ENCODE measurements at regions not wholly inside any gene's neighbourhood (a gene's known extent, or its start where the extent isn't known, plus 50 kb on each side); places are given as distances from the start of the nearest gene placed in this dataset.

- no peak overlapping the region for H3K27ac Mint-ChIP-seq
- no peak for TF ChIP-seq CTCF (IDR thresholded peaks at IDR 0.05)
- no peak overlapping the region for H3K4me3 Mint-ChIP-seq
- no peaks in the 10 kb centered on the region for H3K36me3 Mint-ChIP-seq (ENCODE audit: low read depth)
- DNase-seq: no peak
- H3K9me3 Mint-ChIP-seq: no peaks in the 10 kb centered on the region
- no peaks in the 10 kb centered on the region; the same call in 1 of the 2 replicates for H3K27me3 Mint-ChIP-seq (ENCODE audit: insufficient read depth)
- H3K4me1 Mint-ChIP-seq (ENCODE audit: low read depth): no peaks in the 10 kb centered on the region
Measured at GRCh38 chr3:145820170-145820569, 340.8 kb downstream of the PLOD2 start.

- no peak for TF ChIP-seq CTCF (IDR thresholded peaks at IDR 0.05)
- no peaks in the 10 kb centered on the region for H3K4me1 Mint-ChIP-seq (ENCODE audit: low read depth)
- 0 out of 2 replicates have a peak, but pooled peaks cover 3% of the 10 kb centered on the region for H3K27me3 Mint-ChIP-seq (ENCODE audit: insufficient read depth)
- H3K27ac Mint-ChIP-seq: no peak overlapping the region
- H3K4me3 Mint-ChIP-seq: no peak overlapping the region
- H3K9me3 Mint-ChIP-seq: peaks cover 5% of the 10 kb centered on the region; the same call in 1 of the 2 replicates
- no peaks in the 10 kb centered on the region for H3K36me3 Mint-ChIP-seq (ENCODE audit: low read depth)
- no peak for DNase-seq
Measured at GRCh38 chr3:145842294-145842902, 318.6 kb downstream of the PLOD2 start.

- Mint-ChIP-seq H3K27ac (no peak overlapping the region), H3K4me1 (ENCODE audit: low read depth) (no peaks in the 10 kb centered on the region), H3K4me3 (no peak overlapping the region), H3K9me3 (peaks cover 5% of the 10 kb centered on the region; the same call in 1 of the 2 replicates), H3K27me3 (ENCODE audit: insufficient read depth) (0 out of 2 replicates have a peak, but pooled peaks cover 3% of the 10 kb centered on the region), H3K36me3 (ENCODE audit: low read depth) (no peaks in the 10 kb centered on the region)
- no peak for TF ChIP-seq CTCF (IDR thresholded peaks at IDR 0.05)
- no peak for DNase-seq
Measured at GRCh38 chr3:145843561-145843960, 317.4 kb downstream of the PLOD2 start.

GRCh38 chr3:145849115-145849514, 311.9 kb downstream of the PLOD2 start:
- H3K27me3 Mint-ChIP-seq (ENCODE audit: insufficient read depth): peaks cover 5% of the 10 kb centered on the region; the same call in 1 of the 2 replicates
- TF ChIP-seq CTCF (IDR thresholded peaks at IDR 0.05): no peak
- no peaks in the 10 kb centered on the region for H3K36me3 Mint-ChIP-seq (ENCODE audit: low read depth)
- no peaks in the 10 kb centered on the region for H3K9me3 Mint-ChIP-seq
- no peak overlapping the region for H3K4me3 Mint-ChIP-seq
- no peak for DNase-seq
- H3K4me1 Mint-ChIP-seq (ENCODE audit: low read depth): no peaks in the 10 kb centered on the region
- H3K27ac Mint-ChIP-seq: no peak overlapping the region

- H3K27ac Mint-ChIP-seq: no peak overlapping the region
- peaks cover 2% of the 10 kb centered on the region; the same call in 1 of the 2 replicates for H3K27me3 Mint-ChIP-seq (ENCODE audit: insufficient read depth)
- no peaks in the 10 kb centered on the region for H3K4me1 Mint-ChIP-seq (ENCODE audit: low read depth)
- no peaks in the 10 kb centered on the region for H3K9me3 Mint-ChIP-seq
- no peak overlapping the region for H3K4me3 Mint-ChIP-seq
- DNase-seq: no peak
- no peaks in the 10 kb centered on the region for H3K36me3 Mint-ChIP-seq (ENCODE audit: low read depth)
- no peak for TF ChIP-seq CTCF (IDR thresholded peaks at IDR 0.05)
Measured at GRCh38 chr3:145854499-145854898, 306.5 kb downstream of the PLOD2 start.
